ENCODE measurements at regions not wholly inside any gene's neighbourhood (a gene's known extent, or its start where the extent isn't known, plus 50 kb on each side); places are given as distances from the start of the nearest gene placed in this dataset.

- Histone ChIP-seq H3K9me2 (ENCODE audit: insufficient read depth) (peaks cover 3% of the 10 kb centered on the region; the same call in 1 of the 2 replicates), H3K4me2 (no peak overlapping the region), H3K27me3 (ENCODE audit: insufficient read depth, low read depth) (no peaks in the 10 kb centered on the region), H3K4me3 (no peak overlapping the region), H3K27ac (no peak overlapping the region), H4K20me1 (ENCODE audit: insufficient read depth) (no peaks in the 10 kb centered on the region), H3K9me3 (ENCODE audit: insufficient read depth, low read depth) (no peaks in the 10 kb centered on the region), H3F3A (ENCODE audit: insufficient read depth, low read depth) (no peaks in the 10 kb centered on the region; the same call in 1 of the 2 replicates), H3K36me3 (ENCODE audit: low read depth) (no peaks in the 10 kb centered on the region), H3K4me1 (replicated peaks; ENCODE audit: insufficient read depth) (0 out of 2 replicates have a peak, but pooled peaks cover 4% of the 10 kb centered on the region), H3K79me2 (ENCODE audit: low read depth) (no peaks in the 10 kb centered on the region), H2AFZ (no peak overlapping the region)
- no peak for DNase-seq
- POLR2A ChIA-PET (ENCODE audit: unreplicated experiment), result no interaction called here
- no TSS peak for BruUV-seq (replicated peaks)
- CTCF ChIA-PET, result no interaction called here
- no peak for TF ChIP-seq CTCF (conservative IDR thresholded peaks at IDR 0.05)
- no peak for TF ChIP-seq EZH2 (IDR thresholded peaks at IDR 0.05; ENCODE audit: low read depth)
- intact Hi-C loops (cut with micrococcal nuclease; ENCODE audit: unreplicated experiment), result no loop called here
Observed at GRCh38 chr6:130624046-130624445, 203.2 kb upstream of the SMLR1 start.

GRCh38 chr6:130625825-130626527 is 201.2 kb upstream of the SMLR1 start:
- Histone ChIP-seq H3K36me3 (ENCODE audit: low read depth) (no peaks in the 10 kb centered on the region), H3K4me1 (replicated peaks; ENCODE audit: insufficient read depth) (no peaks in the 10 kb centered on the region), H3K27ac (no peak overlapping the region), H3K9me2 (ENCODE audit: insufficient read depth) (peaks cover 3% of the 10 kb centered on the region; the same call in 1 of the 2 replicates), H3K9me3 (ENCODE audit: insufficient read depth, low read depth) (no peaks in the 10 kb centered on the region), H3F3A (ENCODE audit: insufficient read depth, low read depth) (no peaks in the 10 kb centered on the region), H3K79me2 (ENCODE audit: low read depth) (no peaks in the 10 kb centered on the region), H4K20me1 (ENCODE audit: insufficient read depth) (no peaks in the 10 kb centered on the region), H3K4me3 (no peak overlapping the region), H3K27me3 (ENCODE audit: insufficient read depth, low read depth) (no peaks in the 10 kb centered on the region), H3K4me2 (no peak overlapping the region), H2AFZ (no peak overlapping the region)
- TF ChIP-seq EZH2 (IDR thresholded peaks at IDR 0.05; ENCODE audit: low read depth) (no peak), CTCF (conservative IDR thresholded peaks at IDR 0.05) (no peak)
- no peak for DNase-seq
- ChIA-PET POLR2A (ENCODE audit: unreplicated experiment) (no interaction called here), CTCF (no interaction called here)
- no TSS peak for BruUV-seq (replicated peaks)
- intact Hi-C loops (cut with micrococcal nuclease; ENCODE audit: unreplicated experiment), result no loop called here

GRCh38 chr6:130628862-130629261 is 198.3 kb upstream of the SMLR1 start:
- CTCF ChIA-PET, result no interaction called here
- Histone ChIP-seq H4K20me1 (ENCODE audit: insufficient read depth) (no peaks in the 10 kb centered on the region), H3K4me1 (replicated peaks; ENCODE audit: insufficient read depth) (no peaks in the 10 kb centered on the region), H3K9me3 (ENCODE audit: insufficient read depth, low read depth) (no peaks in the 10 kb centered on the region), H3K36me3 (ENCODE audit: low read depth) (no peaks in the 10 kb centered on the region), H2AFZ (no peak overlapping the region), H3K79me2 (ENCODE audit: low read depth) (no peaks in the 10 kb centered on the region), H3K27me3 (ENCODE audit: insufficient read depth, low read depth) (no peaks in the 10 kb centered on the region), H3F3A (ENCODE audit: insufficient read depth, low read depth) (no peaks in the 10 kb centered on the region), H3K4me3 (no peak overlapping the region), H3K9me2 (ENCODE audit: insufficient read depth) (peaks cover 3% of the 10 kb centered on the region; the same call in 1 of the 2 replicates), H3K27ac (no peak overlapping the region), H3K4me2 (no peak overlapping the region)
- intact Hi-C loops (cut with micrococcal nuclease; ENCODE audit: unreplicated experiment), result no loop called here
- DNase-seq, result no peak
- no TSS peak for BruUV-seq (replicated peaks)
- no peak for TF ChIP-seq CTCF (conservative IDR thresholded peaks at IDR 0.05)
- TF ChIP-seq EZH2 (IDR thresholded peaks at IDR 0.05; ENCODE audit: low read depth), result no peak
- POLR2A ChIA-PET (ENCODE audit: unreplicated experiment), result no interaction called here

Measured in PC-9 (cell line).